Epithelial cell of esophagus (primary cell): ENCODE measurements at regions not wholly inside any gene's neighbourhood (a gene's known extent, or its start where the extent isn't known, plus 50 kb on each side); places are given as distances from the start of the nearest gene placed in this dataset.
"Not testable (repeated sequence)": the region's sequence is repeated elsewhere in the genome, so short reads cannot be mapped to it uniquely, and the experiment has no call there.

ENCODE experiments used
- DNase-seq: peaks from one replicate; pipeline ENCODE4 v3.0.0; 2010; ENCODE audit warnings: low read depth
- H3K4me3 ChIP-seq: 2 replicates; pipeline ENCODE4 v1.5.1; 2011; ENCODE audit warnings: mild to moderate bottlenecking, low read length, control low read depth
- TF ChIP-seq, protein P1 (sequence below): IDR thresholded peaks from 2 replicates; pipeline ENCODE4 v1.5.1; 2011; ENCODE audit warnings: low read depth, mild to moderate bottlenecking, low read length, control low read depth, inconsistent platforms; ENCODE audit not compliant: insufficient read depth; ENCODE audit errors: missing control alignments

DNA sequence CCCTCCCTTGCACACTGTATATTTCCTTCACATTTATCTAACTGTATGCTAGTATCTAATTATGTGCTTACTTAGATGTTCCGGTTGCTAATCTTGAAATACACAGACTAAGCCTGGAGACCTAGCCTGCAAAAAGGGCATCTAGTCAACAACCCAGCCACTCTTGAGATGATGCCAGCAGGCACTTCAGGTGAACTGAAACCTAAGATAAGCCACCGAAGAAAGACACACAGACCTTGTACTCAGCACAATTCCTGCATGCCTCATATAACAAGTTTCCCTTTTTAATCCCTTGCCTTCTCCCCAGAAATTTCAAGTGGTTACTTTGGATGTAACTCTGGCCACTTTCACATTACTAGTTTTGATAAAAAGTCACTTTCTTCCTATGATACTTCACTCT is 2506.6 kb downstream of the ARAP2 start:
- no peak for DNase-seq
- TF ChIP-seq, protein P1, sequence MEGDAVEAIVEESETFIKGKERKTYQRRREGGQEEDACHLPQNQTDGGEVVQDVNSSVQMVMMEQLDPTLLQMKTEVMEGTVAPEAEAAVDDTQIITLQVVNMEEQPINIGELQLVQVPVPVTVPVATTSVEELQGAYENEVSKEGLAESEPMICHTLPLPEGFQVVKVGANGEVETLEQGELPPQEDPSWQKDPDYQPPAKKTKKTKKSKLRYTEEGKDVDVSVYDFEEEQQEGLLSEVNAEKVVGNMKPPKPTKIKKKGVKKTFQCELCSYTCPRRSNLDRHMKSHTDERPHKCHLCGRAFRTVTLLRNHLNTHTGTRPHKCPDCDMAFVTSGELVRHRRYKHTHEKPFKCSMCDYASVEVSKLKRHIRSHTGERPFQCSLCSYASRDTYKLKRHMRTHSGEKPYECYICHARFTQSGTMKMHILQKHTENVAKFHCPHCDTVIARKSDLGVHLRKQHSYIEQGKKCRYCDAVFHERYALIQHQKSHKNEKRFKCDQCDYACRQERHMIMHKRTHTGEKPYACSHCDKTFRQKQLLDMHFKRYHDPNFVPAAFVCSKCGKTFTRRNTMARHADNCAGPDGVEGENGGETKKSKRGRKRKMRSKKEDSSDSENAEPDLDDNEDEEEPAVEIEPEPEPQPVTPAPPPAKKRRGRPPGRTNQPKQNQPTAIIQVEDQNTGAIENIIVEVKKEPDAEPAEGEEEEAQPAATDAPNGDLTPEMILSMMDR: no peak
- no peak overlapping the region for H3K4me3 ChIP-seq

DNA sequence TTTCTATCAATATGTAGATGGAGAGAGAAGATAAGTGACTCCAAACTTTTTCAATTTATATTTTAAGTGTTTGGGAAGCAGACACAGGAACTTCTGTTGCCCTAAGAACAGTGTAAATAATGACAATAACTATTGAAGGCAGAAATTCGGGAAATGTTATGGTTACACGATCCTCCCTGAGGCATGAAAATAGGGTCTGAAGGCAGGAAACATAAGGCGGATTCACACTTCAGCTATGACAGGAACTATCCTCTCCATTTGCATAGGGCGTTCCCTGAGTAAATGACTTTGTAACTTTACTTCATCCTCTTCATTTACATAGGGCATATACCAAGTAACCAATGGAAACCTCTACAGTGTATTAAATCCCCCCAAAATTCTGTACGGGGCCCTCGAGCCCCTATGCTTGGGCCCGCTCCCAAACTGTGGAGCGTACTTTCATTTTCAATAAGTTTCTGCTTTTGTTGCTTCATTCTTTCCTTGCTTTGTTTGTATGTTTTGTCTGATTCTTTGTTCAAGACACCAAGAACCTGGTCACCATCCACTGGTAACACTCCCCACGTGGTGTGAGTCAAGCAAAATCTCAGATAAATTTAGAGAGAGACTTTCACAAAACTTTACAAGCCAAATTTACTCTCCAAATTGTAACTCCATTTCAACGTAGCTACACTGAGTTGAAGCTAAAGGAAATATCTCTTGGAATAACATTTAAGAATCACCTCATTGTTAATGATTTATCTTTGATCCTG is 2504.3 kb downstream of the ARAP2 start:
- TF ChIP-seq, protein P1: no peak
- no peak overlapping the region for H3K4me3 ChIP-seq
- DNase-seq: no peak

DNA sequence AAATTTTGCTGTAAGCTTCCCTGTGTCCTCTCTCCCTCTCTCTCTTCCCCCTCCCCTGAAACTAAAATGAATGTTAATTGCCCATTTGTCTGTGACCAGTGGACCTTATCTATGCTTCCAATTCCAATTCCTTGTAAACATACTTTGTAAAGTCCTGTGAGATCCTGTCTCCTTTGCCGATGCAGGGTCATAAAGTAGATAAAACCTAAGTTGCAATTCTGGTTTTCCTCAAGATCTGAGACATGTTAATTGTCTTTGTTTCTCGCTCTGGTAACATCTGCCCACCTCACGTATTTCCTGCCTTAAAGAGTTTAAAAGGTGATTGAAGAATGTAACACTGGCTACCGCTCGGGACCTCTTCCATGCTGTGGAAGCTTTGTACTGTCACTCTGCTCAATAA is 2503.4 kb downstream of the ARAP2 start:
- H3K4me3 ChIP-seq, DNase-seq: not testable (repeated sequence)

DNA sequence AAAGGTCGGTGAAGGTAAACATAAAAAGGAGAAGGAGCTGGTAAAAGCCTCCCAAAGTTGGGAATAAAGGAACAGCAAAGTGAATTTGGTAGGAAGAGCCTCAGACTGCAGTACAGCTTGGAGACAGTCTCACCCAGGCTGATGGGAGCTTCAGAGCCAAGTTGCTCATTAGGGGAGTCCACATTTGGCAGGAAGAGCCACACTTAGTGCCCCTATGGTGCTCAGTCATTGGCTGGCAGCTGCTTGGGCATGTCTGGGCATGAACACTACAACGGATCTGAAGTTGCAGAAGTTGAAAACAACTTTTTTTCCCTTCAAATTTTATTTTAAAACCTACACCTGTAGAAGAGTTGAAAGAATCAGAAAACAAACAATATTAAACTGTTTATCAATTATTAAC is 2497.3 kb downstream of the ARAP2 start:
- no peak overlapping the region for H3K4me3 ChIP-seq
- TF ChIP-seq, protein P1: no peak
- DNase-seq: peak; percentile 44

DNA sequence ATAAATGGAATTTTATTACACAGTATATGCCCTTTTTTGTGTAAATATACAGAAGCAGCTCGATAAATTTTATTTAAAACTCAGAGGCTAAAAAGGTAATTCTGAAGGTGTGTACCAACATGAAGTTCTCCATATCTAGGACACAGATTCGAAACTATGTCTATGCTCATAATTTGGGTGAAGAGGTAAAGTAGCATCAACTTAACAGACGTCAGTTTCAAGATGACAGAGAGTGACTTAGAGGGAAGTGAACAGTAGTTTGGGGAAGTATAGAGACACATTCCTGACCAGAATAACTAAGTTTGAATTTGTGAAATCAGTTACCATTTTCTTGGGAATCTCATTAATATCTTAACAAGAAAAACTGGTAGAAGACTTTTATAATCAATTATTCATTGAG is 2493.3 kb downstream of the ARAP2 start:
- DNase-seq: no peak
- TF ChIP-seq, protein P1: no peak
- no peak overlapping the region for H3K4me3 ChIP-seq

DNA sequence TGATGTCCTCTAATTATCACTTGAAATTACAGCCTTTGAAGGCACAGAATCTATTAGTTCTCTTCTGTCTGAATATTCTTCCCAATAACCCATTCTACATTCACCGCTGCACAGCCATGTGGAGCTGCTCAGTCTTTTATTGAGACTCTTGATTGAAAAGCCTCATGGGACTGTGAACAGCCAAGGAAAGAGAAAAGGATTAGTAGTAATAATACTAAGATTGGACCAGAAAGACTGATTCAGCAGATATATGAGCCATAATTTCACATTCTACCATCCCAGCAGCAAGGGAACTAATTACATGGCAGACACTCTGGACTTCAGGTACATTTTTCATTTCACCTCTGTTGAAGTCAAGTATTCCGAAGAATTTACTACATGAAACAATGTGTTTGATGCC is 2471.7 kb downstream of the ARAP2 start:
- DNase-seq: no peak
- H3K4me3 ChIP-seq: no peak overlapping the region
- TF ChIP-seq, protein P1: no peak

DNA sequence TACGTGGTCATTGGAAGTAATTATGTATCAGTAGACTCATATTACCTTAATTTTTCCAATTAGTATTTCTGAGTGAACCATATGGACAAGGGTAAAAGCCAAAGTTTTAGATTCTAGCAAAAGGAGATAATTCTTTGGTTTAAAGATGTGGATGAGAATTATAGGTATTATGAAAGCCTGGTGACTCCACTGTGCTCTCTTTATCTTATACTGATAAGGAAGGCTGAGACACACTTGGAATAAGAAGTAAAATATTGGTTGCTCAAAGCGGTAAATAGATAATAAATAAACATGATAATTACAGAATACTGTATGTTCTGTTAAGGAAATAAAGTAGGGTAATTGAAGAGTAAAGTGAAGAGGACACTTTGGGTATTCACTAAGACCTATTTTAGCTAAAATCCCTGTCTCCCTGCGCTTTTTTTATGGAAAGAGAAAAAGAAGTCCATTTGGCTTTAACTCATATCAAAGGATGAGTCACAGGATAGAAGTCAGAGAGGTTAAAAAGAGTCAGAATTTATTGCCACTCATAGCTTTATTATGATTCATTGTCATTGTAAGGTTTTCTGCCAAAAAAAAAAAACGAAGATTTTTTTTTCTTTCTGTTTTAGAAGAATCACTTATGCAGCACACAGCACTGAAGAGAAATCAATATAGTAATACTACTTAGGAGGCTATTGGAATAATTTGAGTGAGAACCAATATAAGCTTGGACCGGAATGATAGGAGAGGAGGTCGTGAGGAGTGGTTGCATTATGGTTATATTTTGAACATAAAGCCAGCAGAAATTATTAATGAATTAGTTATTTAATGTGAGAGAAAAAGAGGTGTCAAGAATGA is 2463.1 kb downstream of the ARAP2 start:
- H3K4me3 ChIP-seq: no peak overlapping the region
- TF ChIP-seq, protein P1: no peak
- DNase-seq: peak; percentile 14
